Left ventricle myocardium superior (tissue), 1 donor: ENCODE measurements at regions not wholly inside any gene's neighbourhood (a gene's known extent, or its start where the extent isn't known, plus 50 kb on each side); places are given as distances from the start of the nearest gene placed in this dataset.

Experiments used
- ATAC-seq: fragments of 200-7000 bp; cut with Tn5 transposase; one replicate; pipeline ENCODE4 v1.9.1; 2020; ENCODE audit warnings: mild to moderate bottlenecking, moderate library complexity
- DNase-seq: peaks from one replicate; pipeline ENCODE4 v3.0.0-alpha.2; 2020
- intact Hi-C: fragments of 100-400 bp; cut with micrococcal nuclease; formaldehyde crosslinking; loops from one replicate; pipeline ENCODE4 v1.11.0; 2022
- donor health status: DM: no; HTN: yes; CAD: no; lungs with severe emphysema.

GRCh38 chr11:70772950-70773349, 374.6 kb downstream of the CTTN start:
- ATAC-seq, result no peak

GRCh38 chr11:70775386-70776075, 377.2 kb downstream of the CTTN start:
- no peak for DNase-seq
- intact Hi-C loops, result no loop called here
- ATAC-seq, result no peak

More at GRCh38 chr11:70772950-70773349, 374.6 kb downstream of the CTTN start:
- intact Hi-C loops, result no loop called here
- DNase-seq, result no peak

GRCh38 chr11:70776914-70777532, 378.7 kb downstream of the CTTN start:
- intact Hi-C loops, result no loop called here
- no peak for DNase-seq
- ATAC-seq, result no peak

GRCh38 chr11:70778883-70779282, 380.6 kb downstream of the CTTN start:
- ATAC-seq (no peak), DNase-seq (no peak)
- intact Hi-C loops, result no loop called here

GRCh38 chr11:70779433-70780245, 381.3 kb downstream of the CTTN start:
- ATAC-seq, result no peak
- intact Hi-C loops, result no loop called here
- DNase-seq, result no peak

GRCh38 chr11:70780246-70780535, 381.9 kb downstream of the CTTN start:
- ATAC-seq (no peak), DNase-seq (no peak)
- intact Hi-C loops, result no loop called here

- intact Hi-C loops, result no loop called here
- no peak for DNase-seq
- ATAC-seq, result no peak
Measured at GRCh38 chr11:70782401-70782913, 384.1 kb downstream of the CTTN start.

GRCh38 chr11:70783356-70783755, 385.0 kb downstream of the CTTN start:
- ATAC-seq, result no peak
- DNase-seq, result no peak
- intact Hi-C loops, result no loop called here

GRCh38 chr11:70783821-70784220, 385.5 kb downstream of the CTTN start:
- no peak for DNase-seq
- intact Hi-C loops, result no loop called here
- ATAC-seq, result no peak

- DNase-seq (no peak), ATAC-seq (no peak)
- intact Hi-C loops, result no loop called here
Measured at GRCh38 chr11:70785372-70785771, 387.0 kb downstream of the CTTN start.

GRCh38 chr11:70786021-70786665, 387.8 kb downstream of the CTTN start:
- intact Hi-C loops, result no loop called here
- no peak for ATAC-seq

GRCh38 chr11:70788248-70789022, 390.1 kb downstream of the CTTN start:
- ATAC-seq (no peak), DNase-seq (no peak)
- intact Hi-C loops, result no loop called here

More at GRCh38 chr11:70786021-70786665, 387.8 kb downstream of the CTTN start:
- no peak for DNase-seq

- intact Hi-C loops, result no loop called here
- DNase-seq, result no peak
Measured at GRCh38 chr11:70790671-70791300, 392.5 kb downstream of the CTTN start.

GRCh38 chr11:70796648-70797227, 398.4 kb downstream of the CTTN start:
- DNase-seq, result no peak
- no peak for ATAC-seq
- intact Hi-C loops, result no loop called here

More at GRCh38 chr11:70790671-70791300, 392.5 kb downstream of the CTTN start:
- ATAC-seq, result no peak

GRCh38 chr11:70798296-70798695, 400.0 kb downstream of the CTTN start:
- intact Hi-C loops, result no loop called here

GRCh38 chr11:70799386-70799785, 401.1 kb downstream of the CTTN start:
- DNase-seq (no peak), ATAC-seq (no peak)
- intact Hi-C loops, result no loop called here

More at GRCh38 chr11:70798296-70798695, 400.0 kb downstream of the CTTN start:
- DNase-seq (no peak), ATAC-seq (no peak)

- ATAC-seq, result no peak
Measured at GRCh38 chr11:70802185-70802584, 403.9 kb downstream of the CTTN start.

GRCh38 chr11:70804139-70804837, 406.0 kb downstream of the CTTN start:
- DNase-seq (no peak), ATAC-seq (no peak)
- intact Hi-C loops, result no loop called here

More at GRCh38 chr11:70802185-70802584, 403.9 kb downstream of the CTTN start:
- intact Hi-C loops, result no loop called here
- no peak for DNase-seq
